T-helper 2 cell treated with Interferon-gamma antibody and Interleukin-4, amounts not matched to agents 5 μg/mL and 100 μg/mL, for 36 hours (primary cell): ENCODE measurements at regions not wholly inside any gene's neighbourhood (a gene's known extent, or its start where the extent isn't known, plus 50 kb on each side); places are given as distances from the start of the nearest gene placed in this dataset.

Experiments used
- DNase-seq: peaks from one replicate; pipeline ENCODE4 v3.0.0; 2021; ENCODE audit warnings: low spot score
- H3K27ac Mint-ChIP-seq: one replicate; pipeline ENCODE4 v1.8.0; 2021; ENCODE audit warnings: mild to moderate bottlenecking, mixed read lengths
- H3K27me3 Mint-ChIP-seq: one replicate; pipeline ENCODE4 v1.8.0; 2021; ENCODE audit warnings: low read depth, mixed read lengths
- H3K36me3 Mint-ChIP-seq: one replicate; pipeline ENCODE4 v1.8.0; 2021; ENCODE audit warnings: low read depth, mixed read lengths
- H3K4me1 Mint-ChIP-seq: one replicate; pipeline ENCODE4 v1.8.0; 2021; ENCODE audit warnings: low read depth, mixed read lengths
- H3K4me3 Mint-ChIP-seq: one replicate; pipeline ENCODE4 v1.8.0; 2022; ENCODE audit warnings: mild to moderate bottlenecking, moderate library complexity, mixed read lengths
- H3K9me3 Mint-ChIP-seq: one replicate; pipeline ENCODE4 v1.8.0; 2021; ENCODE audit warnings: mixed read lengths

DNA sequence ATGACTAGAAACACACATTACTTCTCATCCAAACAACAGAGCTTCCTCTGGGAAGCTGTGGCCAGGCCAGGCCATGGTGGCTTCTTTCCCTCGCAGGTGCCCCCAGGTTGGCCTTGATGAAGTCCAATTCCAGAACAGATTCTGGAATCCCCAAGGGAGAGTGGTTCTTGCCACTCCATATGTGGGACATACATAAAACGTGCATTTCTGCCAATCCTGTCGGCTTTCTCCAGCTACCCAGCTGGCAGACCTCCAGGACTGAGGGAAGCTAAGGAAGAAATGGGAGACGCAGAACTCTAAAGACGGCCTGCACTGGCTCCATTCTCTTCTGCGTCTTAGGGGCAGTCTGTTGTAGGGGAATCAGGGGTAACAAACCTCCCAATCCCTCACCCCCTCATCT lies 219.2 kb upstream of the CDH5 start:
- Mint-ChIP-seq H3K27me3 (no peaks in the 10 kb centered on the region), H3K27ac (no peak overlapping the region), H3K9me3 (no peaks in the 10 kb centered on the region), H3K36me3 (no peaks in the 10 kb centered on the region), H3K4me3 (no peak overlapping the region), H3K4me1 (peaks cover 5% of the 10 kb centered on the region)
- DNase-seq: no peak

DNA sequence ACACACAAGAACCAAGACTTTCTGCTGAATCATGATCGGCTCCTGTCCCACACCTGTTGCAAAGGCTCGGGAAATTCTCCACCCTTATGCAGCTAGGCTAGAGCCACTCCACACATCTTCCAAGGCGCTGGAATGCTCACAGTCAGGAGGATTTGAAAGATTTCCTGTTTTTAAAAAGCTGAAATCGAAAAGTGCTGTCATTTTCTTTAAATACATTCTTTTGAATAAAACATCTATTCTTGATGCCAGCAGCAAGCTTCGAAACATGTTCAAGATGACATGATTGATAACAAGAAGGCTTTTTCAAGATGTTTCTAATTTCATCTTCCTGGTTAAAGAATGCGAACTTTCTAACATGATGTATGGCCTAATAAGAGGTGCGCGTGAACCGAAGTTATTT lies 219.7 kb upstream of the CDH5 start:
- peaks cover 5% of the 10 kb centered on the region for H3K4me1 Mint-ChIP-seq
- H3K4me3 Mint-ChIP-seq: no peak overlapping the region
- no peak overlapping the region for H3K27ac Mint-ChIP-seq
- no peaks in the 10 kb centered on the region for H3K9me3 Mint-ChIP-seq
- H3K27me3 Mint-ChIP-seq: no peaks in the 10 kb centered on the region
- H3K36me3 Mint-ChIP-seq: no peaks in the 10 kb centered on the region
- no peak for DNase-seq

DNA sequence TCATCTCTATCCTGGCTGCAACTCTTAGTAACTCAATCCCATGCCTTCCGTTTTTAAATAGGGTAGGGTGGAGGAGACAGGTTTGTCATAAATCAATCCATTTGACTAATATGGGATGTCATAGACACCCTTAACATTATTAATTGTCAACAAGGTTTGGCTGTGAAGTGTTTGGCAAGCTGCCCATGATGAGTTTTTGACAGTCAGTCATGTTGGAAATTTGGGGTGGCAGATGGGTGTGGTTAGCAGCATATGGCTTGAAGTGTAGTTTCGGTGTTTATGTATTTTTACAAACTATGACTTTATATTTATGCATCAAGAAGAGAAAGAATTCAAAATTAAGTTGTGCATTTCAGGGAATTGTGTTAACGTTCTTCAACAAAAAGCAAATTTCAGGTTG lies 221.8 kb upstream of the CDH5 start:
- Mint-ChIP-seq H3K27ac (no peak overlapping the region), H3K4me3 (no peak overlapping the region), H3K9me3 (no peaks in the 10 kb centered on the region), H3K27me3 (no peaks in the 10 kb centered on the region), H3K4me1 (no peaks in the 10 kb centered on the region), H3K36me3 (no peaks in the 10 kb centered on the region)
- no peak for DNase-seq

DNA sequence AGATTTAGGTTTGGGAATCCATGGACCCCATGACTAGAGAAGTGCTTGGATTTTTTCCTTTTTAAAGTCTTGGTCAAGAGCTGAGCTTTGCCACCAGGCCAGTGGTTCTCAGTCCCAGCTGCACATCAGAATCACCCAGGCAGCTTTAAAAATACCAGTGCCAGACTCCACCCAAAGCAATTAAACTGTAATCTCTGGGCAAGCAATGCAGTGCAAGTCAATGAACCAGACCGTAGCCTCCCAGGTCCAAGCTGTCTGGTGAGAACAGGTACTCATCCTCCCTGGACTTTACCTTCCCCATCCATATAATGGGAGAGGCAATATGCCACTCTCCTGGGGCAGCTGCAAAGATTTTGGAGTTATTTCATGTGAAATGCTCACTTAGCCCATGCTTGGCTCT lies 223.1 kb upstream of the CDH5 start:
- H3K9me3 Mint-ChIP-seq: no peaks in the 10 kb centered on the region
- H3K27me3 Mint-ChIP-seq: no peaks in the 10 kb centered on the region
- no peak overlapping the region for H3K27ac Mint-ChIP-seq
- no peak for DNase-seq
- no peak overlapping the region for H3K4me3 Mint-ChIP-seq
- H3K36me3 Mint-ChIP-seq: no peaks in the 10 kb centered on the region
- no peaks in the 10 kb centered on the region for H3K4me1 Mint-ChIP-seq

DNA sequence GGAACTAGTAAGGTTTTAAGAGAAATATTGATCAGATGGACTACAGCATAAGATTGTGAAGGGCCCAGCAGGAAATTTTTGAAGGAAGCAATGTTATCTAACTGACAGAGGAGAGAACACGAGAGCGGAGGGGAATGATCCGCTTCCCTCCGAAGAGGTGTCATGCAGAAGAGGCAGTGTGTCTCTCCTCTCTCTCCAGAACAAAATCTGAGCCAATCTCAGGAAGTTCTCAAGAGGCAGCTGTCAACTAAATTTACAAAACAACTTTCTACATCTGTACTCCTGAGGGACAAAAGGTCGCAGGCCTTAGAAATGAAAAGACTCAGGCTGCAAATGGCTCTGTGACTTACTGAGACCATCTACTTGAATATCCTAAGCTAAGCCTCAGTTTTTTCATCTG lies 224.6 kb upstream of the CDH5 start:
- no peaks in the 10 kb centered on the region for H3K4me1 Mint-ChIP-seq
- H3K27me3 Mint-ChIP-seq: no peaks in the 10 kb centered on the region
- DNase-seq: no peak
- no peak overlapping the region for H3K27ac Mint-ChIP-seq
- no peak overlapping the region for H3K4me3 Mint-ChIP-seq
- H3K9me3 Mint-ChIP-seq: no peaks in the 10 kb centered on the region
- H3K36me3 Mint-ChIP-seq: no peaks in the 10 kb centered on the region

DNA sequence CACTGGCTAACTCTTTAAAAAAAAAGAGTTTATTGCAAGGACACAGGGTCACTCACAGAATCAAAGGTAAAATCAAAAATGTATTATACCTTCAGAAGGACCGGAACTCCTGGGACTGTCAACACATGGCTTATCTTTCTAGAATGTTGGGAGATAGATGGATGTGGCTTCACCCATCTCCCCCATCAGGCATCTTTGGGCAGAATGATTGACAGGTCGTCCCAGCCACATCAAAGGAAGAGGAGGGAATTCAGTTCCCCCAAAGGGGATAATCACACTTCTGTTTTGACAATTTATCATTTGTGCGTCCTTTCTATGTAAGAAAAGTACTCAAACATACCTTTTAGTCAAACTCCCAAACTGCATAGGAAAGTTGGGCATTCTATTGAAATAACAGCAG lies 228.6 kb upstream of the CDH5 start:
- Mint-ChIP-seq H3K27me3 (no peaks in the 10 kb centered on the region), H3K4me3 (no peak overlapping the region), H3K4me1 (no peaks in the 10 kb centered on the region), H3K27ac (no peak overlapping the region), H3K9me3 (no peaks in the 10 kb centered on the region), H3K36me3 (no peaks in the 10 kb centered on the region)
- DNase-seq: no peak

DNA sequence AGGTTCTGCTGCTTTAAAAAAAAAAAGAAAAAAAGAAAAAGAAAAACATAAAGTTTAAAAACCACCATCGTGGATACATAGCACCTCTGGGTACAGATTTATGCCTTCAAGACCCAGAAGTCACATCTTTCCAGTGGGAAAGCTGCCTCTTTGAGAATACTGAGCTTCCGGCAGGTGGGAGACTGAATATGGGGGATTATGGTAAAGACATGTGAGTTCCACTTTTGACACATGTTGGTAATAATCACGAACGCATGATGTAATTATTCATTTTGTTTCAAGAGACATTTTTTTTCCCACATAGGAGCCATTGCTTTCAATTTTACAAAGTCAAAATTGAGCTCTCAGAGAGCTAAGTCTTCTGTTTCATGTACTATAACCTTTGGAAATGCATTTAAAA lies 229.7 kb upstream of the CDH5 start:
- no peaks in the 10 kb centered on the region for H3K27me3 Mint-ChIP-seq
- H3K9me3 Mint-ChIP-seq: no peaks in the 10 kb centered on the region
- H3K4me1 Mint-ChIP-seq: no peaks in the 10 kb centered on the region
- no peak overlapping the region for H3K27ac Mint-ChIP-seq
- H3K4me3 Mint-ChIP-seq: no peak overlapping the region
- no peak for DNase-seq
- no peaks in the 10 kb centered on the region for H3K36me3 Mint-ChIP-seq

DNA sequence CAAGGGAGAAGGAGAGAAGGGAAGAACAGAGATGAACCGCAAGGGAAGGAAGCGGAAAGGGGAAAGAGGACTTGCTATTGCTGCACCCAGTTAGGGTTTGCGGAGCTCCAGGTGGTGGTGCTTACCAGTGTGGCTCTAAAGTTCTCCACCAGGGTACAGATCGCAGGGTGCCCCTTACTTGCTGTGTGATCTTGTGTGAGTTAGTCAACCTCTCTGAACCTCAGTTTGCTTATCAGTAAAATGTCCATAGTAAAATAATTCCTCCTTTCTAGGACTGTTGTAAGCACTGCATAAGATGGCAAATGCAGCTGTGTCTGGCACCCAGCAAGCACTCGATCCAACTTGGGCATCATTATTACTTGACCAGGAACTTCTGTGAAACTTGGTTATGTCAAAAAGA lies 230.7 kb upstream of the CDH5 start:
- Mint-ChIP-seq H3K4me1 (no peaks in the 10 kb centered on the region), H3K27ac (no peak overlapping the region), H3K9me3 (no peaks in the 10 kb centered on the region), H3K4me3 (no peak overlapping the region), H3K27me3 (no peaks in the 10 kb centered on the region), H3K36me3 (no peaks in the 10 kb centered on the region)
- DNase-seq: no peak

DNA sequence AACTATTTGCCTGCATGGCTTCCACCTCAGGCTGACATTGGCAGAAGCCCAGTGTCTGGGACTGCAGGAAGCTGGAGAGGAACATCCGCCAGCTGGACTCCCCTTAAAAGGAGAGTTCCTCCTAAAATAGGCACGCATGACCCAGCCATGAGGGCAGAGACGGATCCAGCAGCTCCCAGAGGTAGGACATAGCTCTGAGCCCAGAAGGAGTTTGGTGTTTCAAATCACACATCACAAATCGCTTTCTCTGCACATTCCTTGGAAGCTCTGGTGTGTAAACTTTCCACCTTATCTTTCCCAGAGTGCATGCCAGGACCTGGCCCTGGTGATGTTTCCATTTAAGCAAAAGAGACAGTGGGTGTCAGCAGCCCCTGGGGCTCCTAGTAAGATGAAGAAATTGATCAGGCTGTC lies 231.1 kb upstream of the CDH5 start:
- Mint-ChIP-seq H3K27ac (no peak overlapping the region), H3K4me1 (no peaks in the 10 kb centered on the region), H3K4me3 (no peak overlapping the region), H3K27me3 (no peaks in the 10 kb centered on the region), H3K9me3 (no peaks in the 10 kb centered on the region), H3K36me3 (no peaks in the 10 kb centered on the region)
- DNase-seq: no peak

DNA sequence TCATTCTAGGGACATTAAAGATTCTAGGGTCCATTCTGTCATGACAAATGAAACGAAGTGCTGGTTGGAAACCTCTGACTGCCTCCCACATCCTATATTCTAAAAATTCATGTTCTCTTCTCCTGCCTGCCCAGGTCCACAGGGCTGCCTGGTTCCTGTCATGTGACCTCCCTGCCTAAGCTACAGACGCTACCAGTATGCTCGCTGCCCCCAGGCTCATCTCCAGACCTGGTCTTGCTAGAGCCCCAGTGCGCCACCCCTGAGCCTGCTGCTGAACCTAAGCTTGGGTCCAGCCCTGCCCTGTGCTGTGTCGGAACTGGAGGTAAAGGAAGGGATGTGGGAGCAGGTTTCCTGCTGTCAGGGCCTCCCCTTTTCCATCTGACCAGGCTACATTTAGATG lies 231.6 kb upstream of the CDH5 start:
- Mint-ChIP-seq H3K4me1 (no peaks in the 10 kb centered on the region), H3K36me3 (no peaks in the 10 kb centered on the region), H3K4me3 (no peak overlapping the region), H3K9me3 (no peaks in the 10 kb centered on the region), H3K27me3 (peaks cover under 1% of the 10 kb centered on the region), H3K27ac (no peak overlapping the region)
- no peak for DNase-seq

DNA sequence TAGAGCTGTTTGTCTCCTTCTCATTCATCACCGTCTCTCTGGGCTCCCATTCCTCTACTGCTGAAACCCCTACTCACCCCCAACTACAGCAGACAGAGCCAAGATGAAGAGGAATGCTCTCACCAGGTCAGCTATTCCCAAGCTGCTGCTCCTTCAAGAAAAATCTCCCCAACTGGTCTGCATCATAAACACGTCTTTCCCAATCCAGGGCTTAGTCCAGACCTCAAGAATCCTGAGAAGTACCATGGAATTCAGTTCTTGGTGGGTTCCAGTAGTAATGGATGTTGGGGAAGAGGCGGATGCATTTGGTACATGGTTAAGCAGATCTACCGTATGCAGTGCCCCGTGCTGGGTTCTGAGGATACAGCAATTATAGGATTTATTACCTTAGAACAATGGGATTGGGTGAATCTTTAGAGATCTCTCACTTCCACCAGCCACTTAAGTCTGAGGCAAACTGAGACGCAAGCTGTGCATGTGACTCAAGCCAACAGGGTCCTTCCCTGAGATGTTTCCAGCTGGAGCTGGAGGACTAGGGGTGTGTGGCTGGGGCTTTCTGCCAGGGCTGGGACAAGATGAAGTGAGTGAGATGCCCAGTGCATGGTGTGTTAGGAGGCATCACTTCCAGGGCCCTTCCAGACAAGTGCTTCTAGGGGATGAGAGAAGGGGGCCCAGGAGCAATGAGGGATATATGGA lies 232.7 kb upstream of the CDH5 start:
- Mint-ChIP-seq H3K27me3 (peaks cover 5% of the 10 kb centered on the region), H3K27ac (no peak overlapping the region), H3K36me3 (no peaks in the 10 kb centered on the region), H3K4me3 (no peak overlapping the region), H3K4me1 (no peaks in the 10 kb centered on the region), H3K9me3 (no peaks in the 10 kb centered on the region)
- no peak for DNase-seq

DNA sequence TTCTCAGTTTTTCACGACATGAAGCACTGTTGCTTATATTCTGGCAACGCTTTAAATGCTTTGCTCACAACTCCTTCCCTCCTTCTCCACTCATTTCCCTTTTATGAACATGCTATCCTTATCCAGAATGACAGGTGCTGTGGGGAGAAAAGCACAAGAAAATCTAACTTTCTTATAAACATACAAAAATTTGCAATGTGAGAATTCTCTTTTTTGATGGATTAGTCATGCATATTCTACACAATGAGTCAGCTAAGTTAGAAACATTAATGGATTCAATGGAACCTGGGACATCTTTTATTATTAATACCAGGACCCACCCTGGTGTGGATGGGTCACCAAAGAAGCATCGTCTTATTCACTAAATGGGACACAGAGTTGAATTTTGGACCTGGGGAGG lies 234.6 kb upstream of the CDH5 start:
- Mint-ChIP-seq H3K4me1 (no peaks in the 10 kb centered on the region), H3K36me3 (no peaks in the 10 kb centered on the region), H3K27me3 (peaks cover 24% of the 10 kb centered on the region), H3K9me3 (no peaks in the 10 kb centered on the region), H3K27ac (no peak overlapping the region), H3K4me3 (no peak overlapping the region)
- DNase-seq: no peak

DNA sequence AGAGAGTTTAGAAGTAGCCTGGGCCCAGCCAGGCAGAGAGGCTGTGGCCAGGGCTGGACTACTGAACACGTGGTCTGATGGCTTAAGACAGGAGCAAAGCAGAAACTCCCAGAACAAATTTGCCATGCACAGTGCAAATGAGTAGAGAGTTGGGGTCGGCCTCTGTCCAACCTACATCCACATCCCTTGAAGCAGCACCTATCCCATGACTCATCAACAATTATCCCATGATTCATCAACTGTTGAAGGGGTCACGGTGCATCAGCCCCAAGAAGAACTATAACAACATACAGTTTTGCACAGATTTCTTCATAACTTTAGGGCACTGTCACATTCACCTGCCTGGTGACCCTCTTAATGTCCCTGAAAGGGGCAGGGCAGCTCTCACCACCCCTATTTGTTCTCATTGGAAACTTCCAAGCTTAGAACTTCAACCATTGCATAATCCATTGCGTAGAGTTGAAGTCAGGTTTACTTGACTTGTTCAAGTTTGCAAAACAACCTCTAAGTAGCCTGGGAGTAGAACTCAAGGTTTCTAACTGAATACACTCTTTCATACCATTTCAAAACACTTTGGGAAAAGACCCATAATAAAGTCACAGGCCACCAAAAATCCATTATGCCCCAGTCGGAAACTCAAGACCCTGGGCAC lies 235.2 kb upstream of the CDH5 start:
- Mint-ChIP-seq H3K9me3 (no peaks in the 10 kb centered on the region), H3K36me3 (no peaks in the 10 kb centered on the region), H3K4me1 (no peaks in the 10 kb centered on the region), H3K27me3 (peaks cover 29% of the 10 kb centered on the region), H3K4me3 (no peak overlapping the region), H3K27ac (no peak overlapping the region)
- no peak for DNase-seq

DNA sequence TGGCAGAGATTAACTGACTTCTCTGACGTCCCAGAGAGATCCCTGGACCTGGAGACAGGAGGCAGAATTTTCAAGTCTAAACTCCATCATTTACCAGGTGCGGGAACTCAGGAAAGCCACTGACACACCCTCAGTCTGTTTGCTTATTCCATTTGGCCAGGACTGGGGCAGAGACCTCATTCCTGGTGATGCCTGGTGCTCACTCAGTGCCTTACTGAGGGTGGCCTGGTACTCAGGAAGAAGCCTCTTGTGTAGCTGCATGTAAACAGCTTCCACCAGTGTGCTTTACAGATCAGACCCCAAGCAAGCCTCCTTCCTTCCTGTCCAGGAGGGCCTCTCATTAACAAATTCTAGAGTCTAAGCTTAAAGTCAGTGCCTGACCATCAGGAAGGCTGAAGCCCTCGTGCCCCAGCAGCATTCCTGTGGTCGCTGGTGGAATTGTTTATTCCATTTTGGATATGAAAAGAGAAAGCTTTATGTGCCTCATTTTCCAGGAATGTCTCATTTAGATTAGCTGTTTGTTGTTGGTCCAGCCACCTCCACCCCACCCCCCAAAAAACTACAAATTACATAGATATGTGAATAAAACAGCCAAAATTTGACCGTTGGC lies 236.1 kb upstream of the CDH5 start:
- DNase-seq: no peak
- Mint-ChIP-seq H3K4me1 (no peaks in the 10 kb centered on the region), H3K27ac (no peak overlapping the region), H3K27me3 (peaks cover 29% of the 10 kb centered on the region), H3K9me3 (no peaks in the 10 kb centered on the region), H3K4me3 (no peak overlapping the region), H3K36me3 (no peaks in the 10 kb centered on the region)

DNA sequence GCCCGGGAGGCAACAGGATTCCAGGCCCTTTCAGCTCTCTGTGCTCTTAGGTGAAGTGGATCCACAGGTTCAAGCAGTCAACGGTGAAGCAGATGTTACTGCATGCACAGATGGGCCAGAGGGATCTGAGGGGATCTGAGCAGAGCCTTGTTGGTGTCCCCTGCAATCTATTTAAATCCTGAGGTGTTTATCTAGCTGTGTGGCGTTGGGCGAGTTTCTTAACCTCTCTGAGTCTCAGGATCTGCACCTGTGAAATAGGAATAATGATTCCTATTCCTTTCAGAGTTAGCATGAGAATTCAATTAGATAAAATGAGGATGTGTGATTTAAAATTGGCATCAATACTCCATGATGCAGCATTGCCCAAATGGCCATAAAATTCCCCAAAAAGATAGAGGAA lies 237.3 kb upstream of the CDH5 start:
- no peaks in the 10 kb centered on the region for H3K9me3 Mint-ChIP-seq
- no peak overlapping the region for H3K27ac Mint-ChIP-seq
- H3K4me1 Mint-ChIP-seq: no peaks in the 10 kb centered on the region
- no peaks in the 10 kb centered on the region for H3K36me3 Mint-ChIP-seq
- peaks cover 34% of the 10 kb centered on the region for H3K27me3 Mint-ChIP-seq
- DNase-seq: no peak
- H3K4me3 Mint-ChIP-seq: no peak overlapping the region
